Mucosa of descending colon (tissue), 3 donors: ENCODE measurements at regions not wholly inside any gene's neighbourhood (a gene's known extent, or its start where the extent isn't known, plus 50 kb on each side); places are given as distances from the start of the nearest gene placed in this dataset.

ENCODE experiments used
- ATAC-seq: fragments of 200-7000 bp; cut with Tn5 transposase; one replicate; pipeline ENCODE4 v1.9.1; 2020; ENCODE audit warnings: mild to moderate bottlenecking, moderate library complexity
- DNase-seq, 3 donors: peaks; one replicate each; pipeline ENCODE4 v3.0.0-alpha.2; 2020
- H3K36me3 ChIP-seq: fragments of 200-600 bp; one replicate; pipeline ENCODE4 v1.8.0; 2021; ENCODE audit warnings: low read depth, mild to moderate bottlenecking
- H3K4me1 ChIP-seq: fragments of 200-600 bp; one replicate; pipeline ENCODE4 v1.8.0; 2021; ENCODE audit warnings: low read depth, mild to moderate bottlenecking
- H3K4me3 ChIP-seq: fragments of 200-600 bp; one replicate; pipeline ENCODE4 v1.8.0; 2021; ENCODE audit warnings: mild to moderate bottlenecking
- H3K9me3 ChIP-seq: fragments of 200-600 bp; one replicate; pipeline ENCODE4 v1.8.0; 2021; ENCODE audit warnings: mild to moderate bottlenecking
- intact Hi-C, 2 donors: fragments of 100-400 bp; cut with DNase I in 1 of 2; cut with micrococcal nuclease in 1 of 2; formaldehyde crosslinking; loops; one replicate each; pipeline versions ENCODE4 v1.11.0 to v1.11.1; 2022; cut with DNase I, micrococcal nuclease
- TF ChIP-seq, protein P1 (sequence below): fragments of 200-600 bp; IDR thresholded peaks from one replicate; pipeline ENCODE4 v1.8.0; 2022; ENCODE audit warnings: antibody characterized with exemption, mild to moderate bottlenecking
- donor health status: DM: no; HTN: no; CAD: no; lungs with moderate emphysema.
- donor health status: DM: no; HTN: no; CAD: no.
- donor health status: DM: no; HTN: yes; CAD: no.

DNA sequence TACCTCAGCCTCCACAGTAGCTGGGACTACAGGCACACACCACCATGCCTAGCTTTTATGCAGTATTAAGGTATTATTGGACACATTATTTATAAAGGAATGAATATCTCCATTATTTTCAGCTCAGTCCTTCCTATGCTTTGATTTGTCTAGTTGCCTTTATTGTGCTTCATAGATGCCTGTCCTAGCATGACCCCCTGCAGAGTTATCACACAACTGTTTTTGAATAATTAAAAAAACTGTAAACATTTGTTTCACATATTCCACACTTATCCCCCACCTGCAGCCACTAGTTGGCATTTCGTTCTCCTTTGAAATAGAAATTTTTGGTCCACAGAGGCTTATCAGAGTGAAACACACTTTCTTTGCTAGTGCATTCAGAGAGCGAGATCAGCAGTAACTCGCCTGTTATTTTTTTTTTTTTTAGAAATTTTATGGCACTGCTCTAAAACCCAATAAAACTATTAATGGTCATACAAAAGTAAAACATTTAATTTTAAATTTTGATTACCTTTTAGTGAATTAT is 151.8 kb upstream of the RASA1 start:
- no peaks in the 10 kb centered on the region for H3K4me1 ChIP-seq
- TF ChIP-seq, protein P1, sequence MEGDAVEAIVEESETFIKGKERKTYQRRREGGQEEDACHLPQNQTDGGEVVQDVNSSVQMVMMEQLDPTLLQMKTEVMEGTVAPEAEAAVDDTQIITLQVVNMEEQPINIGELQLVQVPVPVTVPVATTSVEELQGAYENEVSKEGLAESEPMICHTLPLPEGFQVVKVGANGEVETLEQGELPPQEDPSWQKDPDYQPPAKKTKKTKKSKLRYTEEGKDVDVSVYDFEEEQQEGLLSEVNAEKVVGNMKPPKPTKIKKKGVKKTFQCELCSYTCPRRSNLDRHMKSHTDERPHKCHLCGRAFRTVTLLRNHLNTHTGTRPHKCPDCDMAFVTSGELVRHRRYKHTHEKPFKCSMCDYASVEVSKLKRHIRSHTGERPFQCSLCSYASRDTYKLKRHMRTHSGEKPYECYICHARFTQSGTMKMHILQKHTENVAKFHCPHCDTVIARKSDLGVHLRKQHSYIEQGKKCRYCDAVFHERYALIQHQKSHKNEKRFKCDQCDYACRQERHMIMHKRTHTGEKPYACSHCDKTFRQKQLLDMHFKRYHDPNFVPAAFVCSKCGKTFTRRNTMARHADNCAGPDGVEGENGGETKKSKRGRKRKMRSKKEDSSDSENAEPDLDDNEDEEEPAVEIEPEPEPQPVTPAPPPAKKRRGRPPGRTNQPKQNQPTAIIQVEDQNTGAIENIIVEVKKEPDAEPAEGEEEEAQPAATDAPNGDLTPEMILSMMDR: no peak
- no peaks in the 10 kb centered on the region for H3K36me3 ChIP-seq
- H3K4me3 ChIP-seq: no peak overlapping the region
- DNase-seq: no peak
- H3K9me3 ChIP-seq: no peaks in the 10 kb centered on the region
- intact Hi-C loops: no loop called here
- no peak for ATAC-seq

DNA sequence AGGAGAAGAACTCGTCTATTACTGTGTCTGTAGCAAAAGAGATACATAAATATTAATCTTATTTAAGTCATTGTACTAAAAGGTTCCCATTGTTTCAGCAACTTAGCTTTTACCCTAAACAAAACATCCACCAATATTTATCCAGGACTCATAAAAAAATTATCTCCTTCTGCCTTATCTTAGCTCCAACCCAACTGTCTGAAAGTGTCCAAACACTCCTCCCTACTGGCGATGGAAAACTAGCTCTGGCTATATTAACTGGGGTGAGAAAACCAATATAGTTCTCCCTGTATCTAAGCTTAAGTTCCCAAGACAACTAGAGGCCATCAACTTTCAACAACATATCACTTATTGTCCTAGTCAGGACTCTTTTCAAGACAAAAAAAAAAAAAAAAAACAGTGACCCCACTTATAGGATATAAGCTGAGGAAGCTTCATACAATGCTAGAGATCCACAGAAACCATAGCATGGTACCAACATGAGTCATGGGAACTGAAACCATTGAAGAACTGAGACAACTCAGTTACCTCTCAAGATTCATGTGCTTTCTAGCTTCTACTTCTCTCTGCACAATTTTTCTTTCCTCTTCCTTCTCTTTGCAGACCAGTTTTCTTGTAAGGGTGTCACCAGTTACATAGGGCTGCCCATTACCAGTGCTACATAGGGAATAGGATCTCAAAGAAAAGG is 150.7 kb upstream of the RASA1 start:
- no peaks in the 10 kb centered on the region for H3K9me3 ChIP-seq
- no peak overlapping the region for H3K4me3 ChIP-seq
- H3K36me3 ChIP-seq: no peaks in the 10 kb centered on the region
- DNase-seq (no peak), ATAC-seq (no peak)
- TF ChIP-seq, protein P1: no peak
- no peaks in the 10 kb centered on the region for H3K4me1 ChIP-seq
- intact Hi-C loops: no loop called here

DNA sequence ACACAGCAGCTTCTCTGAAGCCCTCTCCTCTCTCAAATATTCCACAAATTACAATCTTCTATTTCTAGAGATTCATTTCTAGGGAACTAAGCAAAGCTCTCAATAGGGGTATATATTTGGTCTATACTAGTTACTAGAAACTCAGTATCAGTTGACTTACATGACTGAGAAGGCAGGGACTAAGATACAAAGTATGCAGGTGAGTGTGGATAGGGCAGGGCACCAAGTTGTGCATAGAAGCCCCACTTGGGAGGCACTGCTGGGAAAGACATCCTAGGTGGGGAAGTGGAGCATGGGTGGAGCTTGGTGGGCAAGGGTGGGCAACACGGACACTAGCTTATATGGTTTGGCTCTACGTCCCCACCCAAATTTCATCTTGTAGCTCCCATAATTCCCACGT is 148.1 kb upstream of the RASA1 start:
- intact Hi-C loops: no loop called here
- no peaks in the 10 kb centered on the region for H3K36me3 ChIP-seq
- H3K9me3 ChIP-seq: no peaks in the 10 kb centered on the region
- no peaks in the 10 kb centered on the region for H3K4me1 ChIP-seq
- H3K4me3 ChIP-seq: no peak overlapping the region
- no peak for DNase-seq
- TF ChIP-seq, protein P1: no peak
- no peak for ATAC-seq

- Histone ChIP-seq H3K9me3 (no peaks in the 10 kb centered on the region), H3K4me1 (no peaks in the 10 kb centered on the region), H3K36me3 (no peaks in the 10 kb centered on the region), H3K4me3 (no peak overlapping the region)
- ATAC-seq (peak; percentile 70), DNase-seq (no peak)
- TF ChIP-seq, protein P1: no peak
- intact Hi-C loops: no loop called here
These were observed 147.0 kb upstream of the RASA1 start for GRCh38 chr5:87120518-87121303.

GRCh38 chr5:87121304-87122150 is 146.2 kb upstream of the RASA1 start:
- no peaks in the 10 kb centered on the region for H3K36me3 ChIP-seq
- no peaks in the 10 kb centered on the region for H3K9me3 ChIP-seq
- no peaks in the 10 kb centered on the region for H3K4me1 ChIP-seq
- intact Hi-C loops: no loop called here
- TF ChIP-seq, protein P1: no peak
- ATAC-seq (peak; percentile 81), DNase-seq (peak in 1 of 3 donors; percentile 14)
- H3K4me3 ChIP-seq: no peak overlapping the region
